Loucy (cell line): ENCODE measurements at regions not wholly inside any gene's neighbourhood (a gene's known extent, or its start where the extent isn't known, plus 50 kb on each side); places are given as distances from the start of the nearest gene placed in this dataset.

Experiments used
- EZH2phosphoT487 ChIP-seq: fragments of 200-600 bp; IDR thresholded peaks from 2 replicates; pipeline ENCODE4 v1.6.1; 2018; ENCODE audit warnings: antibody characterized with exemption, mild to moderate bottlenecking, moderate library complexity, borderline replicate concordance
- TF ChIP-seq, protein P1 (sequence below): fragments of 200-600 bp; sonication (generic); conservative IDR thresholded peaks from 2 replicates; pipeline ENCODE4 v1.5.1; 2014; ENCODE audit warnings: mild to moderate bottlenecking, antibody characterized with exemption, low read length

DNA sequence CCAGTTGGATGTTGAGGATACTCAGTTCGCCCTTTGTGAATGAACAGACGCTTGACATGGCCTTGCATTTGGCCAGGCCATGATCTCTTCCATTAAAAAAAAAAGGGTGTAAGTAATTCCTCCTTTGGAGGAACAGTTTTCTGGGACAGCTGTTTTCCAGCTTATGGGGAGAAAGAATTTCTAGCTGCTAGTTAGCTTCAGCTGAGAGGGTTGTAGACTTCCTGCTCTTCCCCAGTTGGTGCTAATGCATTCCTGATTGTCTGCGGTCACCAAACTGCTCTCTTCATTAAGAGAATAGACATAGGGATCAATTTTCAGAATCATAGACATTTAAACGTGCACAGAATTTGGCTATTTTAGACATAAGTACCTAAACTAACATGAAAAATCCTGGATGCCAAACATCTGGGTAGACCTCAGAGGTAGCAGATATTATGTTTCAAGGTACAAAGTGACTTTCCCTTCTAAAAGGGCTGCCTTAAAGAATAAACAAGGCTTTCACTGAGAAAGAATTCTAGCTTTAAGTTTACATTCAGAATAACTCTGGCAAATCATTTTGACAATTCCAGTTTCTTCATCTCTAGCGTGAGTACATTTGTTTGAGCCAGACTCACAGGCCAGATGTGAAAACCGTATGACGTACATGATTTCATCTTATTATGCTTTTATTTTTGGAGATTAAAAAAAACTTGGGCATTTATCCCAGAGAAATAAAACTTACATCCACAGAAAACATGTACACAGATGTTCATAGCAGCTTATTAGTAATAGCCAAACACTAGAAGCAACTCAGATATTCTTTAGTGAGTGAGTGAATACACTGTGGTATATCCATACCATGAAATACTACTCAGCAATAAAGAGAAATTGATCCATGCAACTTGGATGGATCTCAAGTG lies 71.2 kb downstream of the MAIP1 start:
- TF ChIP-seq, protein P1, sequence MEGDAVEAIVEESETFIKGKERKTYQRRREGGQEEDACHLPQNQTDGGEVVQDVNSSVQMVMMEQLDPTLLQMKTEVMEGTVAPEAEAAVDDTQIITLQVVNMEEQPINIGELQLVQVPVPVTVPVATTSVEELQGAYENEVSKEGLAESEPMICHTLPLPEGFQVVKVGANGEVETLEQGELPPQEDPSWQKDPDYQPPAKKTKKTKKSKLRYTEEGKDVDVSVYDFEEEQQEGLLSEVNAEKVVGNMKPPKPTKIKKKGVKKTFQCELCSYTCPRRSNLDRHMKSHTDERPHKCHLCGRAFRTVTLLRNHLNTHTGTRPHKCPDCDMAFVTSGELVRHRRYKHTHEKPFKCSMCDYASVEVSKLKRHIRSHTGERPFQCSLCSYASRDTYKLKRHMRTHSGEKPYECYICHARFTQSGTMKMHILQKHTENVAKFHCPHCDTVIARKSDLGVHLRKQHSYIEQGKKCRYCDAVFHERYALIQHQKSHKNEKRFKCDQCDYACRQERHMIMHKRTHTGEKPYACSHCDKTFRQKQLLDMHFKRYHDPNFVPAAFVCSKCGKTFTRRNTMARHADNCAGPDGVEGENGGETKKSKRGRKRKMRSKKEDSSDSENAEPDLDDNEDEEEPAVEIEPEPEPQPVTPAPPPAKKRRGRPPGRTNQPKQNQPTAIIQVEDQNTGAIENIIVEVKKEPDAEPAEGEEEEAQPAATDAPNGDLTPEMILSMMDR = no peak
- TF ChIP-seq EZH2phosphoT487 = no peak
